GM19372 (cell line): ENCODE measurements at regions not wholly inside any gene's neighbourhood (a gene's known extent, or its start where the extent isn't known, plus 50 kb on each side); places are given as distances from the start of the nearest gene placed in this dataset.
"Not testable (repeated sequence)": the region's sequence is repeated elsewhere in the genome, so short reads cannot be mapped to it uniquely, and the experiment has no call there.

Experiments used
- ATAC-seq: cut with Tn5 transposase; IDR thresholded peaks from one replicate; pipeline ENCODE4 v1.9.1; 2021; ENCODE audit warnings: mild to moderate bottlenecking, low read depth, moderate library complexity; ENCODE audit not compliant: unreplicated experiment

DNA sequence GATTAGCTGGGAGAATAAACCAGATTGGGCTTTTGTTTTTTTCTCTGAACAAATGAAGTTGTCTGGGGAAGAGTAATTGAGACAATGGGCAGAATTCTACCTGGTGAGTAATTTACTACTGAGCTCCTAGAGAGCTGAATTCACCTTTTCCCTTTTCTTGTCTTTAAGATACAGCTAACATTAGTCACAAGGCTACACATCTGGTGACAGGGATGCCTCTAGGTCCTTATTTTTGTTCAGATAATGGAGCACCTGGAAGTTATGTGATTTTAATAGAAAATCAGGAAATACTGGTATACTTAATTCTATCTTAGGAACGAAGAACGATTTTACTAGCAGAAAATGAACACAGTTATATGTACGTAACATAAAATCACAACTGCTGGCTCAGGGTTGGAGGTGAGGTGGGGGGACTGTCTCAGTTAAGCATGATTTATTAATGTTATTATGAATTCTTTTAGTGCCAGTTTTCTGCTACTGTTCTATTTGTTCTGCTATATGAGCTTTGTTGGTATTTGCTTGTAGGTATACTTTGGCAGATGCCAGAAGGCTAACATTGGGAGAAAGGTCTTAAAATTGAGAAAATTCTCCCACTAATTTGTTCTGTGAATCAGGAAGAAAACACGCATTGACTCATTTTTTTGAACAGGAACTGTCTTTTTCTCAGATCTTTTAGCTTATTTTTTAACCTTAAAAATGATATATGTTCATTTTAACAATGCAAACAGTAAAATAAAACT lies 482.7 kb upstream of the RGS6 start:
- ATAC-seq: no peak

DNA sequence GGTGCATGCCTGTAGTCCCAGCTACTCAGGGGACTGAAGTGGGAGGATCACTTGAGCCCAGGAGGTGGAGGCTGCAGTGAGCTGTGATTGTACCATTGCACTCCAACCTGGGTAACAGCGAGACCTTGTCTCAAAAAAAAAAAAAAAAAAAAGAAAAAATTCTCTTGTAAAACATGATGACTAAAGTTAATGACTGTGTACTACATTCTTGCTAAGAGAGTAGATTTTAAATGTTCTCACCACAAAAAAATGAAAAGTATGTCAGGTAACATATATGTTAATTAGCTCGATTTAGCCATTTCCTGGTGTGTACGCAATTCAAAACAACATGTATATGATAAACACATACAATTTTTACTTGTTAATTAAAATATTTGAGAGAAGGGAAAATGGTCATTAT lies 480.7 kb upstream of the RGS6 start:
- no peak for ATAC-seq

DNA sequence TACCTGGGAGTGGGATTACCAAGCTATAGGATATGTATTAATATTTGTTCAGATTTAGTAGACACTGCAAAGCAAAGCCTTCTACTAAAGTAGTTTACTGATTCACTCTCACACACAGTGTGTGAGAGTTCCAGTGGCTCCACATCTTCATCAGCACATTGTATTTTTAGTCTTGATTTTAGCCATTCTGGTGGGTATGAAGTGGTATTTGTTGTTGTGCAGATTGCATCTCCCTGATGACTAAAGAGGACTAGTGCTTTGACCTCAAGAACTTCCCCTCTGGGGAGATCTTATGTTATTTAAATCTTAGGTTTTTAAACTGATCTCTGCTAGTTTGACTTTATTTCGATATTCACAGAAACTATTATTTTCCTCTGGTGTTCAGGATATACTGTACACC lies 479.7 kb upstream of the RGS6 start:
- no peak for ATAC-seq

DNA sequence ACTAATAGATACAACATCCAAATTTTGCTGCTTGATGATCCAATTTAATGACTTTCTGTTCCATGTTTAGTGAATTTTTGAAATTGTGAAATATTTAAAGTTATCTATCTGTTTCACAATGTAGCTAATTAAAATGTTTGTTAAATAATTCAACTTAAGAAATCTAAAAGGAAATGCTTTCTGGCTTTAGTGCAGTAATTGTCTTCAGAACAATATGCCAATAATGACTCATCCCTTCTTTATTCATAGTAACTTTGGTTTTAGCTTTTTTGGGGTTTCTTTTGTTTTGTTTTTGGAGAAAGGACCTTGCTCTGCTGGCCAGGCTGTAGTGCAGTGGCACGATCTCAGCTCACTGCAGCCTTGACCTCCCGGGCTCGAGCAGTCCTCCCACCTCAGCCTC lies 479.2 kb upstream of the RGS6 start:
- no peak for ATAC-seq

DNA sequence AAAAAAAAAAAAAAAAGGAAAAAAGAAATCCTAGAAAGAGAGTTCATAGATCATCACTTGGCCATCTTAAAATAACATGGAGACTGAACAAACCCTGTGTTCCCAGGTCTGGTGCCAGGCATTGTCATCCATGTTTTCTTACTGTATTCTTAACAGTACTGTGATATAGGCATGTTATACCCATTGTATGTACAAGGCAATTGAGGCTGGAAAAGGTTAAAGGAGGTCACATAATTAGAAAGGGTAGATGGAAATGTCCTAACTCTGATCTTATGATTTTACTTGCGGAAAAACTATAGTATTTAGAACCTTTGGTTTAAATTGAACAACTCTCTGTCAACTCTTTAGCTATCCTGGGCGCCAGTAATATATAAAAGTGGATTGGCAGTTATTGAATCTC lies 478.2 kb upstream of the RGS6 start:
- no peak for ATAC-seq

DNA sequence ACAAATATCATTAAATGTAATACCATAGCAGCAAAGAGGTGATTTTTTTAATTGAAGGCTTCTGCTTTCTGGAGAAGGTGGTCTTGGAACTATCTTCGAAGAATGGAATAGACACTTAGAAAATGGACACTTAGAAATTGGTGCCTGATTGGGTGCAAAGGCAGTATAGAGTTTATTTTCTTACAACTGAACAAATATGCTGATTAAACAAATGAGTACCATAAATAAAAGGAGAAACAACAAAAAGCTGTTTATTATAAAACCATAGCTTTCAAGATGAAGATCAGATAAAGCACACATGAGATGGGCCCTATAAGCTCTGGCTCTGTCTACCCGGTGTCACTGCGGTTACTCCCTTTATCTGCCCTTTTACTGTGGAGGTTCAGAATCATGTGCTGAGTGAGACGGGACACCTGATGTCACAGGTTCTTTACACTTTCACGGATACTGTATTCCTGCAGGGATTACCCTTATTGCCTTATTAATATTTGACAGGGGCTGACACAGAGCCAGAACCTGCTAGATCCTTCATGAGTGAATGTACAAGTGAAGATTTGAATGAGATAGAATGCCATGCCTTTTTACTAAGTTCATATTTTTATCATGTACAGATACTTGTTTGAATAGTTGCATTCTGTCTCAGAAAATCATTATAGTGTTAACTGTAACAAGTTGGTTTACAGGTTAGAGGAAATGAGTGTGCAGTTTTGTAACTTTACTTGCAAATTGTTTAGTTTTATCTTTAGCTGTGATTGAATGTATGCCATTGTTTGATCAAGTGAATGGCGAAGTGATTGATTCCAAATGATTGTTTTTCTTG lies 477.5 kb upstream of the RGS6 start:
- no peak for ATAC-seq

DNA sequence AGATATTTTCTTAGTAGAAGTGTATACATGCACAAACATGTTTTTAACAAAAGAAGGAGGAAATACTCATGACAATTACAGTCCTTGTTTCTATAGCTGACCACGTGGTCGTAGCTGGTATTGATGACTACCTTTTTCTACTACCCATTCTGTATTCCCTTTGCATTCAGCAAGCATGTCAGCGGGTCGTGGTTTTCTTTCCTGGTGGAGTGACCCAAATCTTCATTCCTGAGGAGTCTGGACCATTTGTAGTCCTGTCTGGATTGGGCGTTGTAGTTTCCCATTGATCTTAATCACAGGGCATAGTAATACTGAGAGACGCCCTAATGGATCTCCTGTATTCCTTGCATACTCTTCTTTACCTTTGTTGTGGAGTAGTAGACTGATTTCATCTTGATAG lies 472.1 kb upstream of the RGS6 start:
- no peak for ATAC-seq

DNA sequence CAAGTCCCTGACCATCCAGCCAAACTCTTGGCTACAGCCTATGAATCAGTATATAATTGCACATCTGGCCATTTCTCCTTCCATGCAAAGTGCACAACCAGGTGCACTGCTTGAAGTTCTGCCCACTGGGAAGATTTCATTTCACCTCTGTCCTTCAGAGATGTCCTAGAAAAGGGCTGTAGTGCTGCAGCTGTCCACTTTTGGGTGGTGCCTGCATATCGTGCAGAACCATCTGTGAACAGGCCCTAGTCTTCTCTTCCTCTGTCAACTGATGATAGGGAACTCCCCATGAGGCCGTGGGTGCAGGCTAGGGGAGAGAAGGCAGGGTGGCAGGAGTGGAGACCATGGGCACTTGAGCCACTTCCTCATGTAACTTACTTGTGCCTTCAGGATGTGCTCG lies 470.6 kb upstream of the RGS6 start:
- ATAC-seq: not testable (repeated sequence)

DNA sequence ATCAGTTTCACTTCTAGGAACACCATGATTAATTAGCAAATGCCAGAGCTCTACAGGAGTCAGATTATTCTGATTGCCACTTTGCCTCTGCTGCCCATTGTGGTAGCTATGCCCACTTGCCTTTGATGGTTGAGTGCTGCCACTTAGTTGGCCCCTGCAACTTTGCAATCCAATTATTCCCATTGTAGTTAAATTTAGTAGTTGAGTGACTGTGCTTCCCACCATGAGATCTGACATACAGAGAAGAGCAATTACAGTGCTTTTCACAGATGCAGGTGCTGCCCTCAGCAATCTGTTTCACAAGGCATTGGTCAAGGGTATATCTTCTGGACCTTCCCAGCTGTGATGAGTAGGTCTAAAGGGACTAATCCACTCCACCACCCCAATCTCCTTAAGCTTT lies 468.4 kb upstream of the RGS6 start:
- no peak for ATAC-seq

DNA sequence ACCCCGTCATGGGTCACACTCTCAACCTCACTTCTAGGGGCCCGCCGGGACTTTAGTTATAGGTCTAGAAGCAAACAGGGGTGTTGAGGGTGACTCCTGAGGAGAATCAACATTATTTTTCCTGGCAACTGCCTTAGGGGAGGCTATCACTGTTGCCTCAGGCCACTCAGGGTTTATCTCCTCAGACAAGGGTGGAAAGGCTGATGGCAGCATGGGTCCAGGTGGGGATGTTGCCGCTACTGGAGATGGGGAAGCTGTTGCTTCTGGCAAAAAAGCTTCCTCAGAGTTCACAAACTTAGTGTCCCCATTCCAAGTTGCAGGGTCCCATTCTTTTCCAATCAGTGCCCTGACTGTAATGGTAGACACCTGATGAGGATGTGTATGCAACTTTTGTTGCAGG lies 467.4 kb upstream of the RGS6 start:
- ATAC-seq: no peak

DNA sequence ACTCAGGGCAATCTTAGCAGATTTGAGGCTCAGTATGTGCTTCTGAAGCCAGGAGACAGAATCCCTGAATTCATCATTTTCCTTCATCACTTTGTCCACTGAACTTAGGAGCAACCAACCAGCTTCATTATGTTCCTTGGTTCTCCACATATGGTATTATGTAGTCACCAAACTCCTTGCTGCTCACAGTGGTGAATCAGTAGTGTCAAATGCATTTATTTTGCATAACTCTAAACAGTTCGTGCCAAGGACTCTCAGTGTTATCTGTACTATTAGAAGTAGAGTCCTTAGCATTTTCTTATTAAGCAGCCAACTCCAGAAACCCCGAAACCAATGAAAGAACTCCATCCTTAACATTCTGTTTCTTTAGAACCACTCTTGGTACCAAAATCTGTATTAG lies 466.9 kb upstream of the RGS6 start:
- no peak for ATAC-seq

DNA sequence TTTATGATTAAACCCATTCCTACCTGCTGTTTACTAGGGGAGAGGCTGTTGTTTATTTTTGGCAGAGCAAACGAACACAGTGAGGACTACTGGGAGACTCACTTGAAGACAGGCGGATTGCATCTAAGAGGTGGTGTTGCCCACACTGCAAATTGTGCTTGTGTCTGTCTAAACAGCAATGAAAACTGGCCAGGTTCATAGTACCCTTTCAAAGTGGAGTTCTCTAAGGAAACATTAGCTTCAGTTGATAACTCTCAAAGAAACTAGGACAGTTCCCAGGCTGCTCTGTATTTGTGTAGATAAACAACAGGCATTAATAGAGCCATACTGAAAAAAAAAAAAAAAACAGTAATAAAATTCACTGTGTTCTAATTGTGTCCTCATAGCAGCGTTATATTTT lies 466.0 kb upstream of the RGS6 start:
- ATAC-seq: no peak

DNA sequence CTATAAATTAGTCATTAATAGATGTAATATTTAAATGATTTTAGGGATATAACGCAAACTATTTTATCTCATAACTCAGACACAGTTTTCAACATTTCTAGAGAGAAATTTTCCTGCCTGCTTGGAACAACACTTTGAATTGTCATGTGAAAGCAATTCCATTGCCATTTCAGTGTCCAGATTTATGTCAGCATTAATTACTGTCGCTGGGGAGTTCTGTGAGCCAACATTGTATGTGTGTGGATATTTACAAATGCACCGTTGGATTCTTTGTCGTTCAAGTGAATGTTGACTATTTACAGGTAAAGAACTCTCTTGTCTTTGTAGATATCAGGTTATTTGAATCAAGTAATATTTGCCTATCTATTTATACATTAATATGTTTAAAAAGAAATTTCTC lies 465.3 kb upstream of the RGS6 start:
- ATAC-seq: no peak

DNA sequence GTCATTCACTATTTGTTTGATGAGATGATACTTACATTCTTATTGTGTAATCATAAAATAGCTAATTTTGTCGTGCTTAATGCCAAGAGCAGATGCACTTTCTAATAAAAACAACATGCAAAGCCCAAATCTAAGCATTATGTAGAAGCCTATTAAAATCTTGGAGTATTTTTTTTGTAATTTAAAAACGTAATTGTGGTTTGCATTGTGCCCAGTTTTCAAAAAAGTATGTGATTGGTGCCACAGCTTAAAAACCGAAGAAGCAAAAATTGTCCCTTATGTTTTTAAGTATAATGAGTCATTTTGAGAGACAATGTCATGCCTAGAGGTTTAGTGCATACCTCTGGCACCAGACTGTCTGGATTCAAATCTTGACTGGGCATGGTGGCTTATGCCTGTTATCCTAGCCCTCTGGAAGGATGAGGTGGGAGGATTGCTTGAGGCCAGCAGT lies 464.8 kb upstream of the RGS6 start:
- ATAC-seq: no peak

DNA sequence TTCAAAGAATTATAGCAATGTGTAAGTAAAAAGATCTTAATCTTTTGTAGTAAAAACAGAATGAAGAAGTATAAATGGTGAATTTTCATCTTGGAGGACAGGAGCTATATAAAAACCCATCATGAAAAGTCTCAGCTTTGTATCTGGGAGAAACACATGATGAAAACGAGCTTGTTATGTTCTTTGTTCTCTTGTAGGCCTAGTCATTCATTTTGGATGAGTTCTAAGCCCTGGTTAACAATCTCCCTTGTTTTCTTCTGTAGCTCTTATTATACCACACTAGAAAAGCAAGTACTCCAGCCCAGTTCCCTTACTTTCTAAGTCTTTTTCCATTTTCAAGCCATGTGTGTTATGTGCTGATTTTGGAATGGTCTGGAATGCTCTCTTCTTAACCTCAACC lies 463.5 kb upstream of the RGS6 start:
- no peak for ATAC-seq

DNA sequence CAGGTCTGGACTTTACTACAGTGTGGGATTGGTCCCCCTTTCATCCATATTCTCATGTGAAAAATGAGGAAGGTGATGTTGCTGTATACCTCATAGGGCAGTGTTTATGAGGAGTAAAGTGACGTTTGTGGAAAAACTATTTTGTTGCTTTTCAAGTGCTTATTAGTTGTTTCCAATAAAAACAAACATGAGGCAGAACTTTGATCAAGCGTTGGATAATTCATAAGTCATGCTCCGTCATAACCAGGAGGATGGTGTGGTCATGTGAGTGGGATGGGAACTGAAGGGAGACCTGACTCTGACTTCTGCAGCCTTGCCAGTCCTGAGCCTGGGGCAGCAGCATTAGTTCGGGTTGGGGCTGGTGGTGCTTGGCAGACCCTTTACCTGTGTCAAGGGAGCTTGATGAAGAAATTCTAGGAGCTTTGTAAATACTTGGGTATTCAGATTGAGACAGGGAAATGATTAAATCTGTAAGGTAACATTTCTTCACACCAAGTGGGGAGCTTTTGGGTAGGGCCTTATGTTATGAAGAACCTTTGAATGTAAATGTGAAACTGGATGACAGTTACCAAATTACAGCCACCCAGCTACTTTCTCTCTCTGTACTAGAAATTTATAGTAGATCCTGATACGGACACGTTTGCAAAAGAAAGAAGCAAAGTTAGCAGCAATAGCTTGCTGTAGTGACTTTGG lies 462.4 kb upstream of the RGS6 start:
- no peak for ATAC-seq

DNA sequence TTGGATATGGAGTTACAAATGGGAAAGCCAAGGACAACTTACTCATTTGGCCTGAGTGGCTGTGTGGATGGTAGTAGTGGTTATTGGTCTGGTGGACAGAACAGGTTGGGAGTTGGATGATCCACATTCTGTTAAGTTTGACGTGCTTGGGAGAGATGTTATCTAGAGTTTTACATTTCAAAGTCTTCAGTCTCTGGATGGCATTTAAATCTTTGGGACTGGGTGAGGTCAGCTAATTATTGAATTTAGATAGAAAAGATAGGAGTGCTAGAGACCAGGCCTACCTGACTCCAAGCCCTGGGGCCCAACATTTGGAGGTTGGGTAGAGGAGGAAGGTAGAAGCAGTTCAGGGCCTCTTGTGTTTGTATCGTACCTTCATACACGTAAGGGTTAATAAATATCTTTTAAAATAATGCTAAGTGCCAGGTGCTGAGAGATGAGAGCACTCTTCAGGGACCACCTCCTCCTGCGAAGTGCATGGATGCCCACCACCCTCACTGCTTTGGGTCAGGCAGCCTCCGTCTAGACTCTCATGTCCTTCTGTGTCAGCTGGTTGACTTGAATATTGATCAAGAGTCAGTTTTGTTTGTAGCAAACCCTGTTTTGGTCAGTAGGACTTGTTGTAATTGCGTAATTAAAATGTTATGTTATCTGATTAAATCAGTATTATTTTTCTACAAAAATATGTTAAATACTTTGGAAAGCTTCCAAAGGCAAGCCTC lies 460.4 kb upstream of the RGS6 start:
- no peak for ATAC-seq

DNA sequence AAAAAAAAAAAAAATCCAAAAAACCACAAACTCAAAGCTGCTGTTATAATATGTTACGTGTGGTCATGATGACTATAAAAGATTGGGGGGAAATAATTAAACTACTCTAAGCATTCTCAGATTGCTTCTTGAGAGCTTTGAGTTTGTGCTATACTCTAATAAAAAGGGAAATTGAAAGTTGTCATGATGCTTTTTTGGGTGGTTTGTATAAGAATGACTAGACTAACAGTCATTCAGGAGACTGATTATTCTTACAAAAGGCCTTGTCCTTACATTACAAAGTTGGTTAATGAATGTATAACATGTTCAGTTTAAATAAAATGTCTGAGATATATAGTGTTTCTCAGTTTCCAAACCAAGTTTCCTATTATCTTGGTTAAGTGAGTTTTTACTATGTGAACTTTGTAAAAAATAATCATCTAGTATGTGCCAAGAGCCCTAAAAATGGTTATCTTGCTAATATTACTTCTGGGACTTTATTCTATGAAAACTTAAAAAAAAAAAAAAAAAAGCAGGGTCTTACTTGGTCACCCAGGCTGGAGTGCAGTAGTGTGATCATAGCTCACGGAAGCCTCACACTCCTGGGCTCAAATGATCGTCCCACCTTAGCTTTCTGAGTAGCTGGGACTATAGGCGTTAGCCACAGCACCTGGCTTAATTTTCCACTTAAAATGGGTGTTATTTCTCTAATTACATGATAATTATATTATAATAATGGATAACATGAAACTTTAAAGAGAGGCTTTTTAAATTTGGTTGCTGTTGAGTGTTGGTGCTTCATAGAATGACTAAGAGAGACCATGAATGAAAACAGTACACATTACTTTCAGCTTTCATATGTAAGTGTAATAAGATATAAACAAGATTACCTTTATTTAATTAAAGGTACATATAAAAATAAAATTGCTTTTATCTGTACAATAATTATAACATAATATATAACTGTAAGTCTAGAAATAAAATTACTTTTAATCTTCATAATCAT lies 459.6 kb upstream of the RGS6 start:
- no peak for ATAC-seq

DNA sequence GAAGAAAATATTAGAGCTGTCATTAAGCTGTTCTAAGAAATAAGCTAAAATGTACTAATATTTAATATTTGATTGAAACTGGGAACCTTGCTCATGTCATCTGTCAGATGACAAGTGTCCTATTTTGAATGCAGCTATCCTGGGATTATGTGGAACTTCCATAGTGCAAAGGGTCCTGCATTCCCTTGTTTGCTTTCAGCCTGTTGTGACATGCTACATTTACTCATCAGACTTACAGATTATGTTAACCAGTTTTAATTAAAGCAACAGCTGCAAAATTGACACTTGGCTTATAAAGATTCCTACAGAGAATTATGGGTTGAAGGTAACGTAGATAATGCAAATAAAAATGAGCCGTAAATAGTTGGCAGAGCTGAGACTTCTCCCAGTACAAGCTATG lies 458.4 kb upstream of the RGS6 start:
- no peak for ATAC-seq
